Activated CD4-positive, alpha-beta T cell treated with anti-CD3 and anti-CD28 coated beads for 24 hours (primary cell): ENCODE measurements at regions not wholly inside any gene's neighbourhood (a gene's known extent, or its start where the extent isn't known, plus 50 kb on each side); places are given as distances from the start of the nearest gene placed in this dataset.

ENCODE experiments used
- DNase-seq, 2 donors: peaks; one replicate each; pipeline ENCODE4 v3.0.0-alpha.2; 2020; ENCODE audit warnings: low read depth in 2 of 2

DNA sequence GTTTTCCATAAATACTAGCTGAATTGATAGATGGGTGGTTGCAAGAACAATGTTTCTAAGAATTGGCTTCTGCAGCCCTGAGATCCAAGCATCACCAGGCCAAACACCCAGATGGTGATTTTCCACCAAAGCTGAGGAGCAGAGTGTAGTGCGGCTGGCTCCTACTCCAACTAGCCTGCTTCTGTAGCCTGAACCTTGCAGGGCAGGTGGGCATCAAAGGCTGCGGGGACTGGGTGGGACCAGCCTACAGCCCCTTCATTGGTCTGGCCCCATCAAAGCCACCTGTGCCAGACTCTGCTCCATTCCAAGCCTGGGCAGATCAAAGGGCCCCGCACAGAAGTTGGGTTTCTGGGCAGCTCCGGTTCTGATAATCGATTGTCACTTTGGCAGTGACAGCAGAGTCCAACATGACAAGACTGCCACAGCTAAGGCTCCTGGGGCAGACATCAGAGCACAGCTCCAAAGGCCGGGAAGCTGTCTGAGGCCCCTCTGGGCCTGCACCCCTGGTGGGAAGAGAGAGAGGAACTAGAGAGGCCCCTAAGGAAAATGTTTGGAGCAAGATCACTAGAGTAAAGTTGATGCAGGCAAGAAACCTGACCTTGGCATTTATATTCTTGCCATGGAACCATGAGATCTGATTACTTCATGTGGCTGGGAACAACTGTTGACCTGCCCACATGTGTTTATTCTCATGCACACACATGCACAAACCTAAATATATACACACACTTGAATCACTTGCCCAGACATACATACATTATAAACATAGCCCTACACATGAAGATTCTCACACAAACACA lies 582.9 kb downstream of the INSC start:
- DNase-seq: no peak

DNA sequence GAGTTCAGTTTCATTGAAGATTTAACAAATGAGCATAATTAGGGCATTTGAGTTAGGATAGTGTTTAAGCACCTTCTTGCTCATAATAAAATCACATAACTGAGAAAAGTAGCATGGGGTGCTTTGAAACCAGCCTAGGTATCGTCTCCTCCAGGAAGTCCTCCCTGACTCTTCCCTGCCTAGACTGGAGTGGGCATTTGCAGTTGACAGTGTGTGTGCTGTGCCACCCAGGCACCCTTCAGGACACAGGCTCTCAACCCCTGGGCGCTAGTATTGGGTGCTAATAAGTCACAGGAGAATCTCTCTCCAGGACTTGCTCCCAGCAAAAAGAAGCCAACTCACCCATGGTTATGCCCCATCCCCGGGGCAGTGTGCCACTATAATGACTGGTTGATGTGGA lies 584.1 kb downstream of the INSC start:
- DNase-seq: no peak

GRCh38 chr11:15699978-15700377 lies 585.3 kb downstream of the INSC start:
- DNase-seq: no peak

GRCh38 chr11:15700456-15700855 lies 585.7 kb downstream of the INSC start:
- no peak for DNase-seq

DNA sequence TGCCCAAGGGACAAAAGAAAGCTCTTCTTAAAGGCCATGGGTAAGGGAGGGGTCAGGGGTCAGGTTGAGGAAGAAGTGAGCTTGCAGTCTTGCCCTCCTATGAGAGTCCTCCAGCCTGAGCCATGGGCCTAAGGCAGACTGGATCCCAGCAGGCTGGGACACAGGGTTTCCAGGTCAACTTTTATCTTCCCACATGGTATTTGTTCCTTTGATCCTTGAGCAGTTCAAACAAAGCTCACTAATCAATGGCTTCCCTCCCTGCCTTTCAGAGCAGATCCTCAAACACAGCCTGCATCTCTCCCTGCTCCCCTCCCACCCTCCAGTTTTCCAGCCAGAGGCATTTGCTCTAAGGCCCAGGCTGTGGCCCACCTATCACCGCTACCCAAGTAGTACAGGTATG lies 589.3 kb downstream of the INSC start:
- no peak for DNase-seq

- DNase-seq: no peak
Observed at GRCh38 chr11:15704556-15704955, 589.8 kb downstream of the INSC start.

GRCh38 chr11:15705891-15706290 lies 591.2 kb downstream of the INSC start:
- DNase-seq: no peak

- no peak for DNase-seq
Observed at GRCh38 chr11:15707194-15707593, 592.5 kb downstream of the INSC start.

GRCh38 chr11:15707971-15708370 lies 593.2 kb downstream of the INSC start:
- DNase-seq: no peak

- no peak for DNase-seq
Observed at GRCh38 chr11:15710580-15711275, 596.0 kb downstream of the INSC start.

- DNase-seq: no peak
Observed at GRCh38 chr11:15711311-15711710, 596.6 kb downstream of the INSC start.

DNA sequence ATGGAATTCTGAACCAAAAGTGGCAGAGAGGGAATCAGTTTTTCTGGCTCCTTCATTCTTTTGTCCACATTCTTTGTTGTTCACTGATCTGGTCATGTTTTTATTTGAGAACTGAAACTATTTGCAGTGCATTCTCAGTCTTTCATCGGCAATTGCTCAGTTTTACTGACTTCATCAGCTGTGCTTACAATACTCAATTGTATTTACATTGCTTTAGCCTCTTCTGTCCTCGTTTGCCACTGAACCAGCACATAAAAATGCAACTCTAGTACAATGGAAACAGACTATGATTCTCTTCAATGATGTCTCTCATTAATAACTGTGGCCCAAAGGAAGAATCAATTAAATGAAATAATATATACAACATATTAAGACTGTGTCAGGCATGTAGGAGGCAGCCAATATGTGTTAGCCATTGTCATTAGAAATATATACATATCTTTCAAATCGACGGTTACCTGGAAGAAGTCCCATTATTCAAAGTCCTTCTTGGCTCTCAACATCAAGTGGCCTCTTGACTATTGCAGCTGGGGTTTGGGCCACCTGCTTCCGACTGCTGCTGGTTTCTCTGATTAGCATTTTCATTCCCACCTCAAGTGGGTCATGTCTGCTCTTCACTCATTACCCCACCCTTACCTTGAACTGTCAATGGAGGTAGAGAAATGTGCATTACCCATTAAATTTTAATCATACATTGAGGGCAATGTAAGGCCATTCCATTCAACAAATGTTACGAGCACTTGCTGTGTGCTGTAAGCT lies 600.1 kb downstream of the INSC start:
- DNase-seq: no peak

GRCh38 chr11:15716550-15716949 lies 601.8 kb downstream of the INSC start:
- no peak for DNase-seq

GRCh38 chr11:15720460-15720859 lies 605.7 kb downstream of the INSC start:
- DNase-seq: no peak

GRCh38 chr11:15723966-15724365 lies 609.2 kb downstream of the INSC start:
- no peak for DNase-seq

DNA sequence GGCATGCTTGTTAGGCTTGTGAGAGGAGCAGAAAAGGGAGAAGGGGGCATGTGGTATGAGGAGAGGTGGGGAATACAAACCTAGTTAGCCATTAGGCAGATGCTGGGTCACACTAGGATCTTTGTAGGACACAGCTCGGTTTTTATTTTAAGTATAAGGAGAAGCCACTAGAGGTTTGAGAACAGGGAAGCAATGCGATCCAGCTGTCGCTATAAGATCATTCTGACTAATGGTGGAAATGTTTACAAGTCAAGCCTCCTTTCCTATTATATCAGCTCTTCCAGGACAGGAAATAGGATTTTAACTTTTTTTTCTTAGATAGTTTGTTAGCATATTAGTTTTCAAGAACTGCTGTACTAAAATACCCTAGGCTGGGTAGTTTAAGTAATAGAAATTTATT lies 609.9 kb downstream of the INSC start:
- no peak for DNase-seq

GRCh38 chr11:15725246-15725645 lies 610.5 kb downstream of the INSC start:
- DNase-seq: no peak

GRCh38 chr11:15726221-15726746 lies 611.6 kb downstream of the INSC start:
- DNase-seq: no peak

DNA sequence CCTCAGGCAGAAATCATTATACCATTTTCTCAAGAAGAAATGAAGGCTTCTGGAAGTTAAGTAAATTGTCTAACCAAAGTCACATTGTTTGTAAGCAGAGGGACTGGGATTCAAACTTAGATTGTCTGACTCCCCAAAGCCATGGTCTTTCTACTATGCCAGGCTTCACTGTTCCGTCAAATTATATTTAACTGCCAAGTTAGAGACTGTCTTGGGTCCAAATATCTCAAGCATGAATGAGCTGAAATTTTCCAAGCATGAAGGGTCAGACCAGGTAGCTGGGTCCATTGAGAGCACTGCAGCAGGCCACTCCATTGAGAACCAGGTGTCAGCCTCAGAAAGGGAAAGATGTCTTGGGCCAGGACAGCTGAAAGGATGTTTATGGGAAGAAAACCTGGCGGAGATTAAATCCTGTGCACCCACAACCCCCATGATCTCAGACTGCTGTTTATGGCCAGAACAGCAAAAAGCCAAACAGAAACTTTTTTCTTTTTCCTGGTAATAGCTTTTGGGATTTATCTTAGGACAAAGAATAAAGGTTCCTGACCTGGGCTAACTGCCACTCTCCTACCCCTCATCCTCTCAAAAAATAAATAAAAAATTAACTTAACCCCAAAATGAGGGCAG lies 612.3 kb downstream of the INSC start:
- no peak for DNase-seq

DNA sequence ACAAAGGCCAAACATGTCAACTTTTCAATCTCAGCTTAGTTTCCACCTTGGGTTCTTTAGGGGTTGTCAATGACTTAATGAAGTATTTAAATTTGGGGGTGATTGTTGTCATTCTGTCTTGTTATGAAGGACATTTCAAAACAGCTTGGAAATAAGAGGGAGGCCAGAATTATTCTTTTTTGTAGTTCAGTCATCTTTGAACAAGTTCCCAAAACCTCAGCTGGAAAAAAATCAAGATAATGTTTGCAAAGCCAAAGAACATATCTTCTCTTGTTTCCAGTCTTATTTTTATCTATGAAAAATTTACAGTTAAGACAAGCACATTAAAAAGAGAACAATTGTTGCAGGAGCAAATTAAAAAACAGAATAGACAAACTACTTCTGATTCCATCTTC lies 612.8 kb downstream of the INSC start:
- no peak for DNase-seq

GRCh38 chr11:15728207-15728606 lies 613.5 kb downstream of the INSC start:
- DNase-seq: no peak
